ENCODE measurements at regions not wholly inside any gene's neighbourhood (a gene's known extent, or its start where the extent isn't known, plus 50 kb on each side); places are given as distances from the start of the nearest gene placed in this dataset.

GRCh38 chr22:47621253-47621652 is 858.8 kb downstream of the TBC1D22A start (continued):
- no peak for TF ChIP-seq MYC (CRISPR knock-in tag; IDR thresholded peaks at IDR 0.05; ENCODE audit: borderline replicate concordance)
- no peak for TF ChIP-seq RERE (CRISPR knock-in tag; IDR thresholded peaks at IDR 0.05; ENCODE audit: low read depth)
- TF ChIP-seq SMAD3 (CRISPR knock-in tag; IDR thresholded peaks at IDR 0.05) = no peak

- 16% methylated on average over 6 of the region's 11 CpGs for WGBS (ENCODE audit: low lambda C conversion rate)
- no peak for FAIRE-seq
- H3K79me2 ChIP-seq (ENCODE audit: insufficient read depth, low read length) = no peaks in the 10 kb centered on the region
- H3K27ac ChIP-seq (ENCODE audit: extremely low read length, insufficient read depth, low read length) = no peak overlapping the region
- ATAC-seq = no peak
- in situ Hi-C loops (cut with HindIII; ENCODE audit: extremely low pct_ligation_motif_present, low pct_unique_long_range_greater_than_20kb) = loop anchor here (10.0 kb wide), 1 partner anchor 874 kb away; no protein-coding TSS in a partner anchor
- no peaks in the 10 kb centered on the region for H3K9me3 ChIP-seq (ENCODE audit: low read length)
- H3K9ac ChIP-seq (ENCODE audit: insufficient read depth, low read depth, low read length) = no peak overlapping the region
- no peak overlapping the region for H3K4me2 ChIP-seq (ENCODE audit: low read depth, low read length)
- no peak overlapping the region for H3K4me3 ChIP-seq (replicated peaks in 1 of 3; ENCODE audit: insufficient read depth in 1 of 3, low read depth in 2 of 3, low read length in 3 of 3)
- ChIA-PET CTCF (ENCODE audit: low intra/inter-chr PET ratio, low total read pairs) (no interaction called here), POLR2A (no interaction called here)
- no peaks in the 10 kb centered on the region for H3K4me1 ChIP-seq (ENCODE audit: insufficient read depth, low read length)
- intact Hi-C loops (cut with micrococcal nuclease; ENCODE audit: unreplicated experiment) = no loop called here
- H4K20me1 ChIP-seq (ENCODE audit: insufficient read depth, low read length) = no peaks in the 10 kb centered on the region
- H3K36me3 ChIP-seq (replicated peaks in 1 of 2; ENCODE audit: control insufficient read depth in 1 of 2, insufficient read depth in 2 of 2, low read length in 2 of 2) = no peaks in the 10 kb centered on the region
- no peak overlapping the region for H2AFZ ChIP-seq (ENCODE audit: low read length)
- DNase-seq (ENCODE audit: low spot score) = no peak
- BruUV-seq (replicated peaks) = no TSS peak
- H3K27me3 ChIP-seq (ENCODE audit: control insufficient read depth in 1 of 2, insufficient read depth in 2 of 2, low read length in 2 of 2) = peaks cover 14 to 58% of the 10 kb centered on the region in 2 experiments
- TF ChIP-seq CREB1 (IDR thresholded peaks at IDR 0.05) = no peak
- no peak for TF ChIP-seq CREB1 (CRISPR knock-in tag; IDR thresholded peaks at IDR 0.05)
- no peak for TF ChIP-seq ATRX (CRISPR knock-in tag; IDR thresholded peaks at IDR 0.05; ENCODE audit: borderline replicate concordance)
- TF ChIP-seq KLF9 (CRISPR knock-in tag; IDR thresholded peaks at IDR 0.05; ENCODE audit: low read depth) = no peak
- TF ChIP-seq ZNF24 (IDR thresholded peaks at IDR 0.05) = no peak
- TF ChIP-seq ZBTB43 (CRISPR knock-in tag; conservative IDR thresholded peaks at IDR 0.05) = no peak
- no peak for TF ChIP-seq DNMT1 (CRISPR knock-in tag; IDR thresholded peaks at IDR 0.05)
- no peak for TF ChIP-seq SOX13 (IDR thresholded peaks at IDR 0.05)
- TF ChIP-seq SOX13 (CRISPR knock-in tag; conservative IDR thresholded peaks at IDR 0.05 in 1 of 2, IDR thresholded peaks at IDR 0.05 in 1 of 2) = no peak
- TF ChIP-seq GLI4 (CRISPR knock-in tag; IDR thresholded peaks at IDR 0.05; ENCODE audit: borderline replicate concordance) = no peak
- no peak for TF ChIP-seq MTERF4 (CRISPR knock-in tag; IDR thresholded peaks at IDR 0.05)
- no peak for TF ChIP-seq SALL2 (CRISPR knock-in tag; IDR thresholded peaks at IDR 0.05)
- no peak for TF ChIP-seq ZNF552 (CRISPR knock-in tag; IDR thresholded peaks at IDR 0.05; ENCODE audit: borderline replicate concordance)
- TF ChIP-seq MXD4 (CRISPR knock-in tag; IDR thresholded peaks at IDR 0.05) = no peak
- no peak for TF ChIP-seq ZNF17 (CRISPR knock-in tag; IDR thresholded peaks at IDR 0.05)
Measured at GRCh38 chr22:47620391-47620790, 857.9 kb downstream of the TBC1D22A start.

Measured in HepG2 (cell line).